SK-N-SH (cell line): ENCODE measurements at regions not wholly inside any gene's neighbourhood (a gene's known extent, or its start where the extent isn't known, plus 50 kb on each side); places are given as distances from the start of the nearest gene placed in this dataset.

Experiments
- CTCF ChIA-PET: fragments of 300-600, 350-600 bp; formaldehyde crosslinking; extraction: SDS; loops from one replicate; lab custom pipeline; 2021; lab: Yijun Ruan, JAX
- POLR2A ChIA-PET: fragments of 350-600 bp; sonication (Branson Sonifier 250); formaldehyde crosslinking; extraction: SDS; loops from one replicate; lab custom pipeline; 2020; ENCODE audit warnings: antibody characterized with exemption, inconsistent platforms; lab: Yijun Ruan, JAX
- DNase-seq: peaks from one replicate; pipeline ENCODE4 v3.0.0; 2012
- H2AFZ ChIP-seq: fragments of 200-600 bp; sonication (generic); 2 replicates; pipeline ENCODE4 v1.8.1; 2016; ENCODE audit warnings: antibody characterized with exemption, mild to moderate bottlenecking, low read depth
- H3F3A ChIP-seq: fragments of 200-600 bp; sonication (generic); replicated peaks from 2 replicates; pipeline ENCODE3; 2016; ENCODE audit warnings: antibody characterized with exemption, mild to moderate bottlenecking; ENCODE audit not compliant: insufficient read depth
- H3K27ac ChIP-seq, 2 experiments: fragments of 200-500 bp in 1 of 2; fragments of 200-600 bp in 1 of 2; sonication (Bioruptor generic) in 1 of 2; sonication (generic), shearing (Covaris generic) in 1 of 2; 2 replicates each; pipeline versions ENCODE4 v1.5.1 to v1.6.1; 2014 to 2016; ENCODE audit warnings: low read depth in 2 of 2, inconsistent platforms in 1 of 2, low read length in 1 of 2, mild to moderate bottlenecking in 1 of 2, mixed read lengths in 1 of 2
- H3K27me3 ChIP-seq: fragments of 200-600 bp; sonication (generic), shearing (Covaris generic); 2 replicates; pipeline ENCODE4 v1.6.1; 2016; ENCODE audit warnings: mixed run types; ENCODE audit not compliant: insufficient read depth
- H3K36me3 ChIP-seq, 2 experiments: fragments of 200-500 bp in 1 of 2; fragments of 200-600 bp in 1 of 2; sonication (Bioruptor generic) in 1 of 2; sonication (generic) in 1 of 2; replicated peaks in 1 of 2; 2 replicates each; pipeline versions ENCODE3 to v1.5.1; 2014 to 2016; ENCODE audit warnings: low read length in 1 of 2, mild to moderate bottlenecking in 1 of 2; ENCODE audit not compliant: insufficient read depth in 2 of 2, control insufficient read depth in 1 of 2
- H3K4me1 ChIP-seq, 2 experiments: fragments of 200-500 bp in 1 of 2; fragments of 200-600 bp in 1 of 2; sonication (Bioruptor generic) in 1 of 2; sonication (generic), shearing (Covaris generic) in 1 of 2; 2 replicates each; pipeline versions ENCODE4 v1.5.1 to v1.6.1; 2014 to 2016; ENCODE audit warnings: low read depth in 1 of 2, low read length in 1 of 2, mixed run types in 1 of 2; ENCODE audit not compliant: insufficient read depth in 2 of 2, control insufficient read depth in 1 of 2
- H3K4me2 ChIP-seq: fragments of 200-600 bp; sonication (generic), shearing (Covaris generic); 2 replicates; pipeline ENCODE4 v1.6.1; 2017; ENCODE audit warnings: mixed run types
- H3K4me3 ChIP-seq, 2 experiments: fragments of 200-500 bp in 1 of 2; fragments of 200-600 bp in 1 of 2; sonication (Bioruptor generic) in 1 of 2; sonication (generic), shearing (Covaris generic) in 1 of 2; 2 replicates each; pipeline versions ENCODE4 v1.5.1 to v1.8.1; 2014 to 2016; ENCODE audit warnings: low read depth in 2 of 2, inconsistent platforms in 1 of 2, low read length in 1 of 2, mild to moderate bottlenecking in 1 of 2, mixed read lengths in 1 of 2, moderate library complexity in 1 of 2
- H3K79me2 ChIP-seq: fragments of 200-600 bp; sonication (generic); 2 replicates; pipeline ENCODE4 v1.8.1; 2017; ENCODE audit warnings: mild to moderate bottlenecking; ENCODE audit not compliant: insufficient read depth
- H3K9ac ChIP-seq: fragments of 200-600 bp; sonication (generic); 2 replicates; pipeline ENCODE4 v1.6.1; 2017; ENCODE audit warnings: mixed run types
- H3K9me2 ChIP-seq: fragments of 200-600 bp; sonication (generic); 2 replicates; pipeline ENCODE4 v1.6.1; 2017; ENCODE audit warnings: mixed run types
- H3K9me3 ChIP-seq: fragments of 200-600 bp; sonication (generic); 2 replicates; pipeline ENCODE4 v1.6.1; 2017; ENCODE audit warnings: mixed run types, mild to moderate bottlenecking, moderate library complexity
- H4K20me1 ChIP-seq: fragments of 200-600 bp; sonication (generic); 2 replicates; pipeline ENCODE4 v1.6.1; 2017; ENCODE audit warnings: mild to moderate bottlenecking, mixed run types; ENCODE audit not compliant: insufficient read depth
- CHD2 ChIP-seq: fragments of 150-350 bp; IDR thresholded peaks from 2 replicates; pipeline ENCODE4 v1.6.1; 2018; ENCODE audit warnings: low read length; ENCODE audit not compliant: partially characterized antibody
- ELF1 ChIP-seq: IDR thresholded peaks from 2 replicates; pipeline ENCODE4 v1.4.0; 2012
- EP300 ChIP-seq, 2 experiments: IDR thresholded peaks; 2 replicates each; pipeline versions ENCODE4 v1.4.0 to v1.6.1; 2012; ENCODE audit warnings: borderline replicate concordance in 1 of 2, low read depth in 1 of 2, low read length in 1 of 2
- FOSL2 ChIP-seq: IDR thresholded peaks from 2 replicates; pipeline ENCODE4 v1.4.0; 2012; ENCODE audit warnings: low read depth, mild to moderate bottlenecking, moderate library complexity, borderline replicate concordance
- FOXJ3 ChIP-seq: sonication (generic); formaldehyde crosslinking; IDR thresholded peaks from 2 replicates; pipeline ENCODE4 v1.5.1; 2020; ENCODE audit warnings: mild to moderate bottlenecking, missing genetic modification reagents
- FOXM1 ChIP-seq: IDR thresholded peaks from 2 replicates; pipeline ENCODE4 v1.4.0; 2012; ENCODE audit warnings: low read depth, mild to moderate bottlenecking
- JUND ChIP-seq: IDR thresholded peaks from 2 replicates; pipeline ENCODE4 v1.4.0; 2012
- NFIC ChIP-seq: IDR thresholded peaks from 2 replicates; pipeline ENCODE4 v1.4.0; 2012; ENCODE audit warnings: borderline replicate concordance
- NRF1 ChIP-seq: IDR thresholded peaks from 2 replicates; pipeline ENCODE4 v1.6.1; 2012; ENCODE audit warnings: low read depth, mild to moderate bottlenecking, low read length
- PBX3 ChIP-seq: IDR thresholded peaks from 2 replicates; pipeline ENCODE4; 2012
- POLR2AphosphoS5 ChIP-seq: IDR thresholded peaks from 2 replicates; pipeline ENCODE4 v1.6.1; 2012; ENCODE audit warnings: low read depth, low read length
- RAD21 ChIP-seq: IDR thresholded peaks from 2 replicates; pipeline ENCODE4 v1.6.1; 2012; ENCODE audit warnings: mild to moderate bottlenecking, low read length
- RFX5 ChIP-seq: IDR thresholded peaks from 2 replicates; pipeline ENCODE4 v1.6.1; 2012; ENCODE audit warnings: mild to moderate bottlenecking, improper control_type of control experiment, low read length
- RXRA ChIP-seq: IDR thresholded peaks from 2 replicates; pipeline ENCODE4 v1.4.0; 2012; ENCODE audit warnings: low read depth, mild to moderate bottlenecking, borderline replicate concordance
- SMC3 ChIP-seq: IDR thresholded peaks from 2 replicates; pipeline ENCODE4 v1.6.1; 2012; ENCODE audit warnings: low read depth, low read length, improper control_type of control experiment
- TAF1 ChIP-seq: IDR thresholded peaks from 2 replicates; pipeline ENCODE4 v1.6.1; 2012; ENCODE audit warnings: low read depth, mild to moderate bottlenecking, low read length, moderate library complexity, borderline replicate concordance
- TCF12 ChIP-seq: IDR thresholded peaks from 2 replicates; pipeline ENCODE4 v1.4.0; 2012
- TEAD4 ChIP-seq: IDR thresholded peaks from 2 replicates; pipeline ENCODE4 v1.4.0; 2012; ENCODE audit warnings: mild to moderate bottlenecking, borderline replicate concordance; ENCODE audit not compliant: insufficient read depth
- USF1 ChIP-seq: IDR thresholded peaks from 2 replicates; pipeline ENCODE4 v1.4.0; 2012; ENCODE audit warnings: low read depth, borderline replicate concordance
- YY1 ChIP-seq: IDR thresholded peaks from 2 replicates; pipeline ENCODE4 v1.4.0; 2012; ENCODE audit warnings: low read depth, mild to moderate bottlenecking
- ZBTB33 ChIP-seq: IDR thresholded peaks from 2 replicates; pipeline ENCODE4 v1.4.0; 2012; ENCODE audit warnings: low read depth, borderline replicate concordance
- WGBS: methylation state at CpG from one replicate; pipeline ENCODE4 v1.1.6; 2017; ENCODE audit warnings: low lambda C conversion rate; 5-methylcytosine and 5-hydroxymethylcytosine counted together

- H3K9ac ChIP-seq: no peak overlapping the region
- no peak overlapping the region for H3K4me3 ChIP-seq
- H3F3A ChIP-seq: no peaks in the 10 kb centered on the region
- ChIA-PET POLR2A (no interaction called here), CTCF (interaction anchor here (0.9 to 1.4 kb wide), 2 partner anchors 12 to 64 kb away, joined by 3 read pairs; no protein-coding TSS in a partner anchor)
- no peaks in the 10 kb centered on the region for H3K9me3 ChIP-seq
- no peak overlapping the region for H2AFZ ChIP-seq
- H3K27me3 ChIP-seq: no peaks in the 10 kb centered on the region
- H3K9me2 ChIP-seq: no peaks in the 10 kb centered on the region; the same call in 1 of the 2 replicates
- DNase-seq: no peak
- H3K27ac ChIP-seq: peak overlapping the region in 1 of 2 experiments; percentile 67; a peak in 1 of 4 replicates
- H3K4me2 ChIP-seq: no peak overlapping the region
- H3K36me3 ChIP-seq: no peaks in the 10 kb centered on the region
- TF ChIP-seq NRF1 (no peak), TCF12 (no peak), POLR2AphosphoS5 (no peak), PBX3 (no peak), TEAD4 (no peak), NFIC (no peak), EP300 (IDR thresholded peaks at IDR 0.05; ENCODE audit: borderline replicate concordance in 1 of 2, low read depth in 1 of 2, low read length in 1 of 2) (no peak), SMC3 (no peak), ELF1 (no peak), YY1 (no peak), FOXJ3 (no peak), TAF1 (no peak), RAD21 (no peak), JUND (no peak), USF1 (no peak), RXRA (no peak), CHD2 (no peak)
- WGBS: 16% methylated on average over 2 of the region's 2 CpGs
- peaks cover 0 to 16% of the 10 kb centered on the region in 2 experiments; a peak in 2 of 4 replicates for H3K4me1 ChIP-seq
- no peaks in the 10 kb centered on the region for H3K79me2 ChIP-seq
- no peaks in the 10 kb centered on the region for H4K20me1 ChIP-seq
These were observed 561.6 kb downstream of the TCERG1L start for GRCh38 chr10:130749911-130750310.

GRCh38 chr10:130750441-130750840 lies 561.1 kb downstream of the TCERG1L start:
- Histone ChIP-seq H3K9me3 (no peaks in the 10 kb centered on the region), H3K36me3 (no peaks in the 10 kb centered on the region), H4K20me1 (no peaks in the 10 kb centered on the region), H3K27me3 (no peaks in the 10 kb centered on the region), H3K9me2 (no peaks in the 10 kb centered on the region; the same call in 1 of the 2 replicates), H3K4me1 (peaks cover 0 to 16% of the 10 kb centered on the region in 2 experiments; a peak in 2 of 4 replicates), H3K4me3 (no peak overlapping the region), H3F3A (no peaks in the 10 kb centered on the region), H3K27ac (no peak overlapping the region), H3K9ac (no peak overlapping the region), H3K4me2 (no peak overlapping the region), H2AFZ (no peak overlapping the region), H3K79me2 (no peaks in the 10 kb centered on the region)
- ChIA-PET CTCF (interaction anchor here (0.6 to 1.4 kb wide), 3 partner anchors 9 to 64 kb away, joined by 3 read pairs; no protein-coding TSS in a partner anchor), POLR2A (no interaction called here)
- TF ChIP-seq NFIC (no peak), FOSL2 (no peak), ZBTB33 (no peak), RFX5 (no peak), FOXM1 (no peak)
- no peak for DNase-seq
- WGBS: 21% methylated on average over 2 of the region's 2 CpGs
